ENCODE measurements at regions not wholly inside any gene's neighbourhood (a gene's known extent, or its start where the extent isn't known, plus 50 kb on each side); places are given as distances from the start of the nearest gene placed in this dataset.

GRCh38 chr5:42337607-42338006, 85.6 kb upstream of the GHR start:
- DNase-seq (ENCODE audit: low read depth in 4 of 4, low spot score in 1 of 4), result no peak

GRCh38 chr5:42338136-42338535, 85.1 kb upstream of the GHR start:
- DNase-seq (ENCODE audit: low read depth in 4 of 4, low spot score in 1 of 4), result no peak

- no peak for DNase-seq (ENCODE audit: low read depth in 4 of 4, low spot score in 1 of 4)
Observed at GRCh38 chr5:42349163-42349562, 74.1 kb upstream of the GHR start.

GRCh38 chr5:42351956-42352355, 71.3 kb upstream of the GHR start:
- no peak for DNase-seq (ENCODE audit: low read depth in 4 of 4, low spot score in 1 of 4)

GRCh38 chr5:42360056-42360455, 63.2 kb upstream of the GHR start:
- no peak for DNase-seq (ENCODE audit: low read depth in 4 of 4, low spot score in 1 of 4)

GRCh38 chr5:42360616-42361314, 62.5 kb upstream of the GHR start:
- no peak for DNase-seq (ENCODE audit: low read depth in 4 of 4, low spot score in 1 of 4)

- no peak for DNase-seq (ENCODE audit: low read depth in 4 of 4, low spot score in 1 of 4)
Observed at GRCh38 chr5:42361315-42361688, 61.9 kb upstream of the GHR start.

- DNase-seq (ENCODE audit: low read depth in 4 of 4, low spot score in 1 of 4), result no peak
Observed at GRCh38 chr5:42366051-42366450, 57.2 kb upstream of the GHR start.

Measured in stimulated activated CD4-positive, alpha-beta T cell treated with anti-CD3 and anti-CD28 coated beads, Interleukin-1b, Interleukin-23, amount 100 ng/mL, for 24 hours (primary cell).